Endodermal cell (in vitro differentiated cells): ENCODE measurements at regions not wholly inside any gene's neighbourhood (a gene's known extent, or its start where the extent isn't known, plus 50 kb on each side); places are given as distances from the start of the nearest gene placed in this dataset.

Experiments
- DNase-seq: peaks from one replicate; pipeline ENCODE4 v3.0.0-alpha.2; 2017
- H3K27ac ChIP-seq: 2 replicates; pipeline ENCODE4 v1.5.1; 2013; ENCODE audit warnings: mild to moderate bottlenecking, low read depth, low read length, moderate library complexity
- H3K27me3 ChIP-seq: 2 replicates; pipeline ENCODE4 v1.6.1; 2013; ENCODE audit warnings: mild to moderate bottlenecking, low read length, moderate library complexity; ENCODE audit not compliant: insufficient read depth, control insufficient read depth, poor library complexity, severe bottlenecking
- H3K36me3 ChIP-seq: 2 replicates; pipeline ENCODE4 v1.7.0; 2013; ENCODE audit warnings: mild to moderate bottlenecking, low read length, moderate library complexity; ENCODE audit not compliant: control insufficient read depth, insufficient read depth
- H3K4me1 ChIP-seq: one replicate; pipeline ENCODE4 v1.7.0; 2013; ENCODE audit warnings: low read length; ENCODE audit not compliant: control insufficient read depth, insufficient read depth
- H3K4me3 ChIP-seq: 2 replicates; pipeline ENCODE4 v1.5.1; 2013; ENCODE audit warnings: mild to moderate bottlenecking, low read length, moderate library complexity
- H3K9ac ChIP-seq: 2 replicates; pipeline ENCODE4 v1.6.1; 2013; ENCODE audit warnings: mild to moderate bottlenecking, low read length, moderate library complexity; ENCODE audit not compliant: poor library complexity, severe bottlenecking; ENCODE audit errors: extremely low read depth
- H3K9me3 ChIP-seq: 2 replicates; pipeline ENCODE4 v1.6.1; 2013; ENCODE audit warnings: mild to moderate bottlenecking, low read length, moderate library complexity; ENCODE audit not compliant: control insufficient read depth
- H3K27ac Mint-ChIP-seq: 2 replicates; pipeline ENCODE4 v1.8.0; 2020; ENCODE audit warnings: mixed read lengths
- H3K27me3 Mint-ChIP-seq: 2 replicates; pipeline ENCODE4 v1.8.0; 2021; ENCODE audit warnings: mild to moderate bottlenecking, mixed read lengths; ENCODE audit not compliant: insufficient read depth
- H3K36me3 Mint-ChIP-seq: 2 replicates; pipeline ENCODE4 v1.8.0; 2020; ENCODE audit warnings: low read depth, mixed read lengths
- H3K4me1 Mint-ChIP-seq: 2 replicates; pipeline ENCODE4 v1.8.0; 2020; ENCODE audit warnings: mixed read lengths
- H3K4me3 Mint-ChIP-seq: 2 replicates; pipeline ENCODE4 v1.8.0; 2020; ENCODE audit warnings: mild to moderate bottlenecking, moderate library complexity, mixed read lengths
- H3K9me3 Mint-ChIP-seq: 2 replicates; pipeline ENCODE4 v1.8.0; 2020; ENCODE audit warnings: mild to moderate bottlenecking, mixed read lengths
- CTCF ChIP-seq: fragments of 200-600 bp; sonication (generic); conservative IDR thresholded peaks from 2 replicates; pipeline ENCODE4 v1.5.0; 2021; ENCODE audit warnings: antibody characterized with exemption, mild to moderate bottlenecking
- WGBS, 2 experiments: methylation state at CpG; one replicate each; pipeline versions ENCODE4 v1.1.5 to v1.1.7; 2013; ENCODE audit warnings: missing lambda C conversion rate in 2 of 2, mixed read lengths in 1 of 2; ENCODE audit not compliant: insufficient coverage in 1 of 2, insufficient read length in 1 of 2; 5-methylcytosine and 5-hydroxymethylcytosine counted together

- no peak overlapping the region for H3K4me3 Mint-ChIP-seq
- DNase-seq, result no peak
- Histone ChIP-seq H3K9ac (no peak overlapping the region), H3K4me1 (no peaks in the 10 kb centered on the region), H3K4me3 (no peak overlapping the region), H3K9me3 (no peaks in the 10 kb centered on the region), H3K27ac (no peak overlapping the region), H3K27me3 (peaks cover 4% of the 10 kb centered on the region), H3K36me3 (no peaks in the 10 kb centered on the region)
- H3K9me3 Mint-ChIP-seq, result no peaks in the 10 kb centered on the region
- no peaks in the 10 kb centered on the region for H3K27me3 Mint-ChIP-seq
- WGBS, 2 experiments, result 88% methylated on average over 2 of the region's 2 CpGs; no CpG with 5 or more reads in 1 of the 2 experiments
- no peaks in the 10 kb centered on the region for H3K36me3 Mint-ChIP-seq
- TF ChIP-seq CTCF, result no peak
- H3K27ac Mint-ChIP-seq, result no peak overlapping the region
- H3K4me1 Mint-ChIP-seq, result no peaks in the 10 kb centered on the region
Observed at GRCh38 chr12:91331371-91331770, 148.8 kb upstream of the DCN start.

- Histone ChIP-seq H3K36me3 (no peaks in the 10 kb centered on the region), H3K4me3 (no peak overlapping the region), H3K9ac (no peak overlapping the region), H3K27me3 (no peaks in the 10 kb centered on the region), H3K9me3 (no peaks in the 10 kb centered on the region), H3K27ac (no peak overlapping the region), H3K4me1 (no peaks in the 10 kb centered on the region)
- Mint-ChIP-seq H3K4me3 (no peak overlapping the region), H3K36me3 (no peaks in the 10 kb centered on the region), H3K9me3 (no peaks in the 10 kb centered on the region), H3K4me1 (no peaks in the 10 kb centered on the region), H3K27me3 (no peaks in the 10 kb centered on the region), H3K27ac (no peak overlapping the region)
- no peak for TF ChIP-seq CTCF
- WGBS, 2 experiments, result 96% methylated on average over 3 of the region's 3 CpGs; no CpG with 5 or more reads in 1 of the 2 experiments
- no peak for DNase-seq
Observed at GRCh38 chr12:91328451-91328850, 145.8 kb upstream of the DCN start.

GRCh38 chr12:91327889-91328288 lies 145.3 kb upstream of the DCN start:
- Mint-ChIP-seq H3K4me3 (no peak overlapping the region), H3K4me1 (no peaks in the 10 kb centered on the region), H3K27me3 (no peaks in the 10 kb centered on the region), H3K36me3 (no peaks in the 10 kb centered on the region), H3K9me3 (no peaks in the 10 kb centered on the region), H3K27ac (no peak overlapping the region)
- DNase-seq, result no peak
- H3K27ac ChIP-seq, result no peak overlapping the region
- H3K4me1 ChIP-seq, result no peaks in the 10 kb centered on the region
- no peak overlapping the region for H3K4me3 ChIP-seq
- 96% methylated on average over 3 of the region's 3 CpGs; no CpG with 5 or more reads in 1 of the 2 experiments for WGBS, 2 experiments
- H3K27me3 ChIP-seq, result no peaks in the 10 kb centered on the region
- no peak overlapping the region for H3K9ac ChIP-seq
- no peaks in the 10 kb centered on the region for H3K9me3 ChIP-seq
- no peaks in the 10 kb centered on the region for H3K36me3 ChIP-seq
- no peak for TF ChIP-seq CTCF
